Epithelial cell of esophagus (primary cell): ENCODE measurements at regions not wholly inside any gene's neighbourhood (a gene's known extent, or its start where the extent isn't known, plus 50 kb on each side); places are given as distances from the start of the nearest gene placed in this dataset.

Source experiments
- DNase-seq: peaks from one replicate; pipeline ENCODE4 v3.0.0; 2010; ENCODE audit warnings: low read depth
- H3K4me3 ChIP-seq: 2 replicates; pipeline ENCODE4 v1.5.1; 2011; ENCODE audit warnings: mild to moderate bottlenecking, low read length, control low read depth
- CTCF ChIP-seq: IDR thresholded peaks from 2 replicates; pipeline ENCODE4 v1.5.1; 2011; ENCODE audit warnings: low read depth, mild to moderate bottlenecking, low read length, control low read depth, inconsistent platforms; ENCODE audit not compliant: insufficient read depth; ENCODE audit errors: missing control alignments

- no peak for TF ChIP-seq CTCF
- H3K4me3 ChIP-seq: no peak overlapping the region
- no peak for DNase-seq
Measured at GRCh38 chr20:24144371-24144770, 155.8 kb upstream of the GGTLC1 start.

GRCh38 chr20:24141111-24141510 is 152.5 kb upstream of the GGTLC1 start:
- DNase-seq: no peak
- no peak overlapping the region for H3K4me3 ChIP-seq
- TF ChIP-seq CTCF: no peak

- no peak overlapping the region for H3K4me3 ChIP-seq
- no peak for TF ChIP-seq CTCF
- DNase-seq: no peak
Measured at GRCh38 chr20:24139846-24140245, 151.3 kb upstream of the GGTLC1 start.

- no peak for DNase-seq
- H3K4me3 ChIP-seq: no peak overlapping the region
- TF ChIP-seq CTCF: no peak
Measured at GRCh38 chr20:24138951-24139350, 150.4 kb upstream of the GGTLC1 start.

GRCh38 chr20:24138196-24138857 is 149.7 kb upstream of the GGTLC1 start:
- DNase-seq: no peak
- TF ChIP-seq CTCF: no peak
- no peak overlapping the region for H3K4me3 ChIP-seq

- no peak overlapping the region for H3K4me3 ChIP-seq
- peak; percentile 74 for DNase-seq
- TF ChIP-seq CTCF: no peak
Measured at GRCh38 chr20:24136659-24137246, 148.2 kb upstream of the GGTLC1 start.

- no peak for DNase-seq
- no peak overlapping the region for H3K4me3 ChIP-seq
- TF ChIP-seq CTCF: no peak
Measured at GRCh38 chr20:24135781-24136180, 147.2 kb upstream of the GGTLC1 start.
